ENCODE measurements at regions not wholly inside any gene's neighbourhood (a gene's known extent, or its start where the extent isn't known, plus 50 kb on each side); places are given as distances from the start of the nearest gene placed in this dataset.

DNA sequence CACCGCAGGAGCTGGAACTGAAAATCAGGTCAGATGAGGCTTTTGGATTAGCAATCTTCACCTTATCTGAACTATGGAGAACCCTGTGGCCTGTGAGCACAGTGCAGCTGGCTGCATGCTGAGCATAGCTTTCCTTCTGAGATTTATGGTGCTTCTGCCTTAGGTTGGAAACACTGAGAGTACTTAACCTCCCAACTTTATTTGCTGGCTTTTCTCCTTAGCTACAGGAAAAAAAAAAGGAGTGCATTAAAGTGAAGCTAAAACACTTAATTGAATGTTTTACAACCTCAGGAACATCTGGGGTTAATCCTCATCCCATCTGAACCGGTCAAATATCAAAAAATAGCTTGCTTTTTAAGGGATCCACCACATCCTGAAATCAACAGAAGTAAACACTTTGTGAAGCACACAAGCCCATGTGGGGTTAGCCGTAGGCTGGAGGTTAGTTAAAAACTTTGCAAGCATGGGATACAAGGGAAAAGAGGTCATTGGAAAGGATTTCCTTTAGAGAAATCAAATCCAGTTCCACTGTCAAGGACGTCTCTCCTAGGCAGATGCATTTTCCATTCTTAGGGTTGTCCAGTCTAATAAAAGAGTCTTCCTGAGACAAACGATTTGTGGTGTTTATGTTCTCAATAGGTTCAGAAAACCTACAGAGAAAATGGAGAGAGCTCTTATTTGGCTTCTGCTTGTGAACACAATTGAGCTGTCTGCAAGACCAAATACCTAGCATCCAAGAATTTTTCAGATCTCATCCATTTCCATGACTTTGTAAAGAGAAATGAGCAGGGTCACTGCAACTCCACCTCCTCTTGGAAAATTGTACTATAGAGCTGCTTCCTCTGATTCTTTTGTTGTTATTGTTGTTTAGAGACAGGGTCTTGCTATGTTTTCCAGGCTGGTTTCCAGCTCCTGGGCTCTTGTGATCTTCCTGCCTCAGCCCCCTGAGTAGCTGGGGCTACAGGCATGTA, 470.4 kb upstream of the IGFBP3 start:
- Histone ChIP-seq H3K27me3 (ENCODE audit: insufficient read depth, low read depth) (no peaks in the 10 kb centered on the region), H3K36me3 (ENCODE audit: insufficient read depth) (no peaks in the 10 kb centered on the region), H2AFZ (ENCODE audit: low read depth) (no peak overlapping the region), H4K20me1 (ENCODE audit: insufficient read depth) (no peaks in the 10 kb centered on the region), H3K4me1 (ENCODE audit: low read depth, poor library complexity, severe bottlenecking) (no peaks in the 10 kb centered on the region), H3K79me2 (ENCODE audit: insufficient read depth, low read depth) (no peaks in the 10 kb centered on the region), H3K9ac (no peak overlapping the region), H3K4me2 (no peak overlapping the region), H3K27ac (no peak overlapping the region), H3K4me3 (IDR thresholded peaks at IDR 0.05; ENCODE audit: insufficient read depth, low read depth, low read length) (no peak overlapping the region)
- TF ChIP-seq, protein P1, sequence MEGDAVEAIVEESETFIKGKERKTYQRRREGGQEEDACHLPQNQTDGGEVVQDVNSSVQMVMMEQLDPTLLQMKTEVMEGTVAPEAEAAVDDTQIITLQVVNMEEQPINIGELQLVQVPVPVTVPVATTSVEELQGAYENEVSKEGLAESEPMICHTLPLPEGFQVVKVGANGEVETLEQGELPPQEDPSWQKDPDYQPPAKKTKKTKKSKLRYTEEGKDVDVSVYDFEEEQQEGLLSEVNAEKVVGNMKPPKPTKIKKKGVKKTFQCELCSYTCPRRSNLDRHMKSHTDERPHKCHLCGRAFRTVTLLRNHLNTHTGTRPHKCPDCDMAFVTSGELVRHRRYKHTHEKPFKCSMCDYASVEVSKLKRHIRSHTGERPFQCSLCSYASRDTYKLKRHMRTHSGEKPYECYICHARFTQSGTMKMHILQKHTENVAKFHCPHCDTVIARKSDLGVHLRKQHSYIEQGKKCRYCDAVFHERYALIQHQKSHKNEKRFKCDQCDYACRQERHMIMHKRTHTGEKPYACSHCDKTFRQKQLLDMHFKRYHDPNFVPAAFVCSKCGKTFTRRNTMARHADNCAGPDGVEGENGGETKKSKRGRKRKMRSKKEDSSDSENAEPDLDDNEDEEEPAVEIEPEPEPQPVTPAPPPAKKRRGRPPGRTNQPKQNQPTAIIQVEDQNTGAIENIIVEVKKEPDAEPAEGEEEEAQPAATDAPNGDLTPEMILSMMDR (conservative IDR thresholded peaks at IDR 0.05; ENCODE audit: low read depth, low read length): no peak

- TF ChIP-seq, protein P1 (conservative IDR thresholded peaks at IDR 0.05; ENCODE audit: low read depth, low read length): no peak
- Histone ChIP-seq H4K20me1 (ENCODE audit: insufficient read depth) (no peaks in the 10 kb centered on the region), H3K27me3 (ENCODE audit: insufficient read depth, low read depth) (no peaks in the 10 kb centered on the region), H3K79me2 (ENCODE audit: insufficient read depth, low read depth) (no peaks in the 10 kb centered on the region), H3K4me1 (ENCODE audit: low read depth, poor library complexity, severe bottlenecking) (no peaks in the 10 kb centered on the region), H3K36me3 (ENCODE audit: insufficient read depth) (no peaks in the 10 kb centered on the region), H2AFZ (ENCODE audit: low read depth) (no peak overlapping the region), H3K27ac (no peak overlapping the region), H3K4me3 (IDR thresholded peaks at IDR 0.05; ENCODE audit: insufficient read depth, low read depth, low read length) (no peak overlapping the region), H3K9ac (no peak overlapping the region), H3K4me2 (no peak overlapping the region)
Observed at GRCh38 chr7:46390042-46390441, 469.0 kb upstream of the IGFBP3 start.

- Histone ChIP-seq H4K20me1 (ENCODE audit: insufficient read depth) (no peaks in the 10 kb centered on the region), H3K36me3 (ENCODE audit: insufficient read depth) (no peaks in the 10 kb centered on the region), H3K27me3 (ENCODE audit: insufficient read depth, low read depth) (no peaks in the 10 kb centered on the region), H3K4me2 (no peak overlapping the region), H2AFZ (ENCODE audit: low read depth) (no peak overlapping the region), H3K4me1 (ENCODE audit: low read depth, poor library complexity, severe bottlenecking) (no peaks in the 10 kb centered on the region), H3K27ac (no peak overlapping the region), H3K4me3 (IDR thresholded peaks at IDR 0.05; ENCODE audit: insufficient read depth, low read depth, low read length) (no peak overlapping the region), H3K9ac (no peak overlapping the region), H3K79me2 (ENCODE audit: insufficient read depth, low read depth) (no peaks in the 10 kb centered on the region)
- TF ChIP-seq, protein P1 (conservative IDR thresholded peaks at IDR 0.05; ENCODE audit: low read depth, low read length): no peak
Observed at GRCh38 chr7:46389146-46389545, 468.1 kb upstream of the IGFBP3 start.

DNA sequence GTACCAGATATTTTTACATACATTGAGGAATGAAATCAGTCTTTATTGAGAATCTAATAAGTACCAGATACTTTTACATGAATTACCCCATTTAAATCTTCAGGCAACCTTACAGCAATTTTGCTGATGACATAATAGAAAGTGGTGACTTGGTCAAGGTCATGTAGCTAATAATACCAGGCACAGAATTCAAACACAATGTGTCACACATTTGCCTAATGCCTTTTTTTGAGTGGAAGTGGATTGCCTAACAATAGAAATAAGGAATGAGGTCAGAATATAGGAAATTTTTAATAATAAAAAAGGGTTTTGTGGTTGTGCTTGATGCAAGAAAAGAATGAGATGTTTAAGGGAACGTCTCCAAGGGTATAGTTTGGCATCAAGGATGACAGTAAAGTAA, 466.6 kb upstream of the IGFBP3 start:
- Histone ChIP-seq H3K4me3 (IDR thresholded peaks at IDR 0.05; ENCODE audit: insufficient read depth, low read depth, low read length) (no peak overlapping the region), H3K4me1 (ENCODE audit: low read depth, poor library complexity, severe bottlenecking) (no peaks in the 10 kb centered on the region), H3K9ac (no peak overlapping the region), H3K79me2 (ENCODE audit: insufficient read depth, low read depth) (no peaks in the 10 kb centered on the region), H3K4me2 (no peak overlapping the region), H2AFZ (ENCODE audit: low read depth) (no peak overlapping the region), H3K27ac (no peak overlapping the region), H3K36me3 (ENCODE audit: insufficient read depth) (no peaks in the 10 kb centered on the region), H4K20me1 (ENCODE audit: insufficient read depth) (no peaks in the 10 kb centered on the region), H3K27me3 (ENCODE audit: insufficient read depth, low read depth) (no peaks in the 10 kb centered on the region)
- TF ChIP-seq, protein P1 (conservative IDR thresholded peaks at IDR 0.05; ENCODE audit: low read depth, low read length): no peak
